ENCODE measurements at regions not wholly inside any gene's neighbourhood (a gene's known extent, or its start where the extent isn't known, plus 50 kb on each side); places are given as distances from the start of the nearest gene placed in this dataset.
"Not testable (repeated sequence)": the region's sequence is repeated elsewhere in the genome, so short reads cannot be mapped to it uniquely, and the experiment has no call there.

DNA sequence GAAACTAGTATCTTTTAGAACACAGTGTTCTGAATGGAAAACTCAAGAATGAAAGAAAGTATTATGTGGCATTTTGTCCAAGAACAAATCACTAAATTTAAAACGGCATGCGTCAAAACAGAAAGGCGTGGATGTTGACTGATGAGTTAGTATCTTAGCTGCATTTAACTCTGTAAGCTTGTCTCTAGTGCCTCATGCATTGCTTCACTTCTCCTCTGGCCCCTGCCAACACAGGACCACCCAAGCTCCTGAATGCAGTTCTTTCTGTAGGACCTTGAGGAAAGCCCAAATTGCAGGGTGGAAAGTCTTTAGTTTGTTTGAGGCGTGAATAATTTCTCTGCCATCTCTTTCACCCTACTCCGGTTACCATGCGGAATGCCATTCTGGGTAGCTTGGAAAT lies 632.2 kb downstream of the COL12A1 start:
- intact Hi-C loops (cut with DNase I) = no loop called here

GRCh38 chr6:74570044-74570443 lies 635.8 kb downstream of the COL12A1 start:
- DNase-seq = no peak
- intact Hi-C loops (cut with DNase I) = no loop called here

More for the DNA sequence above, 632.2 kb downstream of the COL12A1 start:
- DNase-seq = no peak

DNA sequence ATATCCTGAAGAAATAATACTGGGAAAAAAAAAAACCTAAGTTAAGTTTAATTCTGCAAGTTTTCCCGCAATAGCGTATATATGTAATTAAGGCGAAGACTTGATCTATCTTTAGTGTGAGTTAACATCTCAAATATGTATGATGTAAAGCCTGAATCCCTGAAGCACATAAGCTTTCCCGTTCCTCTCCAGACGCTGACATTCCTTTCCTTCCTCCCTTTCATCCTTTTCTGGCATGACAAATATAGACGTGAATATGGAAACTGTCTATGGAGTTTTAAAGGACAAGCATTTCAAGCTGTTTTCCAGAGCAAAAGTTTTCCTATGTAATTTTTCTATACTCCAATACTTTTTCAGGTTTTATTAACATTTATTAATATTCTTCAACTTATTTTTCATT lies 637.0 kb downstream of the COL12A1 start:
- DNase-seq = no peak

DNA sequence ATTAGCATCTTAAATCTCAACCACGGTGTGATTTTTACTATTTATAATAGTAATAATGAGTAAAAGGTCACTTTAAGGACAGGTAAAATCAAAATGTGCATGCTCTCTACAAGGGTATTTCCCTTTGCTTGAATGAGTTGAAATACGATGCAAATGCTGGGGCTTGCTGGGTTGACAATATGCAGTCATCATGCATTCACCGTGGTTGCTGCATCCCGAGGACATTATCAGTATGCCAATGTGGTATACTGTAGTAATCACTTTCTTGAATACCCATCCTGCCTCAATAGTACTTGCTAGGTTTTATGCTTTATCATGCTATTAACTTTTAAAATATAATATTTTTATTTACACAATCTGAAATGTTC lies 637.9 kb downstream of the COL12A1 start:
- intact Hi-C loops (cut with DNase I); DNase-seq: not testable (repeated sequence)

More for the DNA sequence above, 637.0 kb downstream of the COL12A1 start:
- intact Hi-C loops (cut with DNase I) = no loop called here

- intact Hi-C loops (cut with DNase I) = no loop called here
- DNase-seq = no peak
Observed at GRCh38 chr6:74567281-74567922, 638.5 kb downstream of the COL12A1 start.

GRCh38 chr6:74557236-74557635 lies 648.6 kb downstream of the COL12A1 start:
- no peak for DNase-seq
- intact Hi-C loops (cut with DNase I) = no loop called here

- intact Hi-C loops (cut with DNase I) = no loop called here
- no peak for DNase-seq
Observed at GRCh38 chr6:74554041-74554440, 651.8 kb downstream of the COL12A1 start.

GRCh38 chr6:74551896-74552295 lies 654.0 kb downstream of the COL12A1 start:
- intact Hi-C loops (cut with DNase I) = no loop called here

GRCh38 chr6:74550821-74551220 lies 655.0 kb downstream of the COL12A1 start:
- intact Hi-C loops (cut with DNase I) = no loop called here
- DNase-seq = no peak

More at GRCh38 chr6:74551896-74552295, 654.0 kb downstream of the COL12A1 start:
- DNase-seq = no peak

DNA sequence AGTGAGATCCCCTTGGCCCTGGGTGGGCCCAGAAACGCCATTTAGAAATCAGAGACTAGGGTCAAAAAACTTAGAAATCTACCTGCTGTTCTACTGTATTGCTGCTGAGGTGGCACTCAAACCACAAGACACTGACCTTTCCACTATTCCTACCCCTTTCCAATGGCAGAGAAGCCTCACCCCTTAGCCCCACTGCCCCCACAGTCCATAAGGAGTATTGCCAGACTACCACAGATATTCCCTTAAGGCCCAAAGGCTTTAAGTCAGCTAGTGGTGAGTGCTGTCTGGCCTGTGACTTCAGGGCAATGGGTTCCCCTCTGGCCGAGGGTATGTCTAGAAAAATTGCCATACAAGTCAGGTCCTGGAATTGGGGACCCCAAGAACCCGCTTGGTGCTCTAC lies 656.1 kb downstream of the COL12A1 start:
- no peak for DNase-seq
- intact Hi-C loops (cut with DNase I) = no loop called here

DNA sequence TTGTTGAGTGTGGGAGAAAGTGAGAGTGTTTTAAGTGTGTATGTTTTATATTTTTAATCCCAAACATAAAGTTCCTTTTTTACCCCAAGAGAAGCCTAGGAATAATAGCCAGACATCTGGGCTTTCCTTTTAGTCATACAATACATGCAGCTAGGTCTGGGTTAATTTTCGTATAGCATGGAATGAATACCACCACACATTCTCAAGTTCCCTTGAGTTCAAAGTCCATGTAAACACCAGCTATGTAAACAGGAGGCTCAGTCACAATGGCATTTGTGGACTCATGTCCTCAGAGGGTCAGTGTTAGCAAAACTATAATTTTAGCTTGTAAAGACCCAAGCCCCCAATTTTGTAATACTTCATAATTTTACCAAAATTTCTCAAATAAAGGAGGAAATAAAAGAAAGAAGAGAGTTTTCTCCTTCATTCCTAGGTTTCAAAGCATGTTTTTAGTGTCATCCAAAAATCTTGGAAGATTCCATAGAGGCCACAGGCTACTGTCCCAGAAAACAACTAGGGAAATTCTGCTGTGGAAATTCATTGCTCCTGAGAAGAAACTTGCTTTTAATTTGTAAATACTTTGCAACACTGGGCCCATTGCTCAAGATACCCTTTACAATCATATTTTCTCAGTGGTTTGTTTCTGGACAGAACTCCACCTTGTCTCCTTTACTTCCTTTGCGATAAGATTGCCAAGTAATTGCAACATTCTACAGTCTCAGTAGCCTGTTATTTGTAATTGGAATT lies 671.2 kb downstream of the COL12A1 start:
- intact Hi-C loops (cut with DNase I) = no loop called here

GRCh38 chr6:74519163-74519562 lies 686.7 kb downstream of the COL12A1 start:
- intact Hi-C loops (cut with DNase I) = no loop called here
- no peak for DNase-seq

More for the DNA sequence above, 671.2 kb downstream of the COL12A1 start:
- DNase-seq = no peak

DNA sequence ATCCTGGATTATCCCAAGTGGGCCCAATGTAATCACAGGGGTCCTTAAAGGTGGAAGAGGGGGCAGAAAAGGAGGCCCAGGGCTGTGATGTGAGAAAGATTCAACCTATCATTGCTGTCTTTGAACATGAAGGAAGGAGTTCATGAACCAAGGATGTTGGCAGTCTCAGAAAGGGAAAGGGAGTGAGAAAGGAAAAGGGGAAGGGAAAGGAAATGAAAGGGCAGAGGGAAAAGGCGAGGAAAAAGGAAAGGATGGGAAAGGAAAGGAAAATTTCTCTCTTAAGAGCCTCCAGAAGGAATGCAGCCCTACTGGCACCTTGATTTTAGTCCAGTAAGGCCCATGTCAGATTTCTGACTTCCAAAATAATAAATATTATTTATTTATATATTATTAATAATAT lies 687.8 kb downstream of the COL12A1 start:
- intact Hi-C loops (cut with DNase I) = no loop called here
- DNase-seq = no peak

- no peak for DNase-seq
- intact Hi-C loops (cut with DNase I) = no loop called here
Observed at GRCh38 chr6:74510878-74511277, 695.0 kb downstream of the COL12A1 start.

GRCh38 chr6:74507649-74508048 lies 698.2 kb downstream of the COL12A1 start:
- intact Hi-C loops (cut with DNase I) = no loop called here
- no peak for DNase-seq

- no peak for DNase-seq
Observed at GRCh38 chr6:74505391-74505790, 700.5 kb downstream of the COL12A1 start.

GRCh38 chr6:74504941-74505340 lies 700.9 kb downstream of the COL12A1 start:
- intact Hi-C loops (cut with DNase I) = no loop called here
- DNase-seq = no peak

More at GRCh38 chr6:74505391-74505790, 700.5 kb downstream of the COL12A1 start:
- intact Hi-C loops (cut with DNase I) = no loop called here

DNA sequence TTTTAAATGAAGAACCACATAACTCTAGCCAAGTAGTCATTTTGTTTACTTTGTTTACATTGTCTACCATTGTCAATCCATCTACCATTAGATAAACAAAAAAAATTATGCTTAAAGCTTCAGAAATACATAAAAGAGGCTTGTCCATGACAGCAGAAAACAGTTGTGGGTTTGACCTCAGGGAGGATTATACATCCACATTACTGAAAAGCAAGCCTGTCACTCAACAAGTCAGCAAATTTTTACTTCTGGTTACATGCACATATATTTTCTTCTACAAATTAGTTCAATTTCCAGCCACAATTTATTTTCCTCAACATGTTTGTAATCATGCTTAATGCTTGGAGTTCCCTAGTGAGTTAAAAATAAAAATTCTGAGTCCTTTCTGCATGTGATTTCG lies 713.3 kb downstream of the COL12A1 start:
- no peak for DNase-seq
- intact Hi-C loops (cut with DNase I) = no loop called here

DNA sequence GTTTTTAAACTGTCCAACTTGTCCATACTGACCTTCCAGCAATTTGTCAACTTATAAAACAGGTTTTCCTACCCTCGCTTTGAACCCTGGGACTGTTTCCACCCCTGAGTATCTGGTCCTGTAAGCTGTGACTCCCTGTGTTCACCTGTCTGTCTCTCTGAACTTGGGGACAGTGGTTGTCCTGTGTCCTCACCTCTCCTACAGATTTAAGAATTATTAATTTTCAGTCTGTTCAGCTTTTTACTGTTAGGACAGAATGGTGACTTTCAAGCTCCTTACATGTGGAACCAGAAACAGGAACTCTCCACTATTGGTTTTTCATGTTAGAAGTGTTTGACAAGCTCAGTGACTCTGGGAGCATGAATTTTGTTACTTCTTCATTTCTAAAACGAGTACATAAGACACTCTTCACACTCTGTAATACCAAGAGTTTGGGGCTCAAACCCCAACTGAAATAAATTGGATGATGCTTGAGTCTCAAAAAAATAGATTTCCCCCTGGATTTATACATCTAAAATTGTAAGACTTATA lies 713.9 kb downstream of the COL12A1 start:
- DNase-seq = no peak

GRCh38 chr6:74488726-74489125 lies 717.1 kb downstream of the COL12A1 start:
- DNase-seq; intact Hi-C loops (cut with DNase I): not testable (repeated sequence)

More for the DNA sequence above, 713.9 kb downstream of the COL12A1 start:
- intact Hi-C loops (cut with DNase I) = no loop called here

GRCh38 chr6:74482180-74482579 lies 723.7 kb downstream of the COL12A1 start:
- no peak for DNase-seq
- intact Hi-C loops (cut with DNase I) = no loop called here

Measured in head of caudate nucleus (tissue), 42 donors.